DMS53 treated with DMSO at 0.1 percent for 48 hours (cell line): ENCODE measurements at regions not wholly inside any gene's neighbourhood (a gene's known extent, or its start where the extent isn't known, plus 50 kb on each side); places are given as distances from the start of the nearest gene placed in this dataset.
A peak's percentile ranks its signal among the peaks of the same experiment; 100 is the strongest.

Experiments used
- DNase-seq: peaks from one replicate; lab custom pipeline; 2025; ENCODE audit not compliant: unreplicated experiment; lab: John Stamatoyannopoulos, UW

DNA sequence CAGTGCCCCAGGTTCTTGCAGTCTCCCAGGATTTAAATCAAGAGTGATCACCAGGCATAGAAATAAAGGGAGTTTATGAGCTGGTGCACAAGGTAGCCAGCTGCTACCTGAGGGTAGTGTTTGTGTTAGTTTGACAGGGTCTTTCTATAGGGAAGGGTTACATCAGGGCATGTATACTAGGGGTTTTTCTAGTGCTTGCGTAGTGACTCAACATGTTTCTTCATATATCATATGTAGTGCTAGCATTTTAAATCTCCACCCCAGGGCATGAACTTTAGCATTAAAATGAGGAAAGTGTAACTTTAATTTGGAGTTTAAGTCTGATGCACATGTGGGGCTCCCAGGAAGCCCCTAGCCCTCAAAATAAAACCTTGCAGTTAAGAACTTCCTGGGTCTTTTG, 86.5 kb upstream of the TNR start:
- no peak for DNase-seq

DNA sequence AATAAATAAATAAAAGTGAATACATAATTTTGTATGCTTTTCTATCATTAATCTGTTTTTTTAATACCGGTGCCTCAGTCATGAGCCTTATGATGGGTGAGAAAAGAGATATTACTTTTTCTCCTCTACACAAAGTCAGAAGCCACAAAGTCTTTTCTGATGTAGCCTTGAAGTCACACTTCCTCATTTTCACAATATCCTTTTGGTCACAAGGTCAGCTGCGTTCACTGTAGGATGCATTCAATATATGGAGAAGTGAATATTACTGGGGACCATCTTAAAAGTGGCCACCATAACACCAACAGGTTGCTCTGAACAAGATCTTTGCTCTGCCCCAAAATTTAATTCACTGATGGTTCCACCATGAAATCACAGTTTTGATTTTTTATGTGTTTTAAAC, 83.3 kb upstream of the TNR start:
- no peak for DNase-seq

DNA sequence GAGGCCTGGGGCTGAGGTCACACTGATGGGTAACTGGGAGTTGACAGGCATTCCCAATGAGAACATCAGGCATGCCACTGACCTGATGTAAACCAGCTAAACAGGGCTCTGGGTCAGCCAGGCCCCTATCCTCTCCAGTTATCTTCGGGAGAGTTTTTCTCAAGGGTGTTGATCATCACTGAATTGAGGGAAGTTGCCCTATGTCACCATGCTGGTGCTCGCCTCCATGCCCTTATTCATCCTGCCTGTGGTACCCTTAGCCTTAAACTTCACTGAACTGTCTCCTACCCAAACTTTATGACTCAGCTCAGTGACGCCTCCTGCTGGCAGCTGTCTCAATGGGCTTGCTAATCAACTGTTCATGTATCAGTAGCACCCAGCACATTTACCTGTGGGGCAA, 80.7 kb upstream of the TNR start:
- no peak for DNase-seq

DNA sequence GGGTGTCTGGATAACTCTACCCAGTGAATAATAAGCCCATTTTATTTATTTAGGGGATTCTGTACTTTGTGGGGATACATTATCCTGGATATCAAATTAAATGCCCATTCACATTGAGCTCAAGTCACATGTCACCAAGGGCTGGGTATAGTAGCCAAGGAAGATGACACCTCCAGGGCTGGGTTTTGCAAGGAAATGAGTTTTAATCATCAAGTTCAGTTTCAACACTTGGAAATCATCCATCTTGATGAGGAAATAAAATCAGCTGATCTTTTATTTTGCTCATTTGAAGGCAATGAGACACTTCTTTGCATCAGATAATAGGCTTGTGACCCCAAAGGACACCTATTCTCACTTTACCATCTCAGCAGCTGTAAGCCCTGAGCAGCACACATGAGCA, 80.0 kb upstream of the TNR start:
- no peak for DNase-seq

GRCh38 chr1:175822580-175822979, 79.2 kb upstream of the TNR start:
- DNase-seq, result no peak

DNA sequence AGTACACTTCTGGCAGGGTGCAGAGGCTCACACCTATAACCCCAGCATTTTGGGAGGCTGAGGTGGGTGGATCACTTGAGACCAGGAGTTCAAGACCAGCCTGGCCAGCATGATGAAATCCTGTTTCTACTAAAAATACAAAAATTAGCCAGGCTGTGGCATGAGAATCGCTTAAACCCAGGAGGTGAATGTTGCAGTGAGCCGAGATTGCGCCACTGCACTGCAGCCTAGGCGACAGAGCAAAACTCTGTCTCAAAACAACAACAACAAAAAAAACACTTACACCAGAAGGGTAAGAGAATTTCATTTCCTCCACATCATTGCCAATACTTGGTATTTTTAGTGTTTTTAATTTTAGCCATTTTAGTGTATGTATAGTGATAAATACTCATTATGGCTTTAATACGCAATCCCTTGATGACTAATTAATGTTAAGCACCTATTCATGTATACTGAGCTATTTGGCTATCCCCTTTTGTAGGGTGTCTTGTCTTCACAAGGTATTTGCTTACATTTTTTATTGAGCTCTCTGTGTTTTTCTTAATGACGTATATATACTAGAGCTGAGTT, 77.1 kb upstream of the TNR start:
- DNase-seq, result no peak

GRCh38 chr1:175818929-175819328, 75.5 kb upstream of the TNR start:
- peak; percentile 42 for DNase-seq

GRCh38 chr1:175817445-175817844, 74.0 kb upstream of the TNR start:
- no peak for DNase-seq

GRCh38 chr1:175814885-175815284, 71.5 kb upstream of the TNR start:
- no peak for DNase-seq

DNA sequence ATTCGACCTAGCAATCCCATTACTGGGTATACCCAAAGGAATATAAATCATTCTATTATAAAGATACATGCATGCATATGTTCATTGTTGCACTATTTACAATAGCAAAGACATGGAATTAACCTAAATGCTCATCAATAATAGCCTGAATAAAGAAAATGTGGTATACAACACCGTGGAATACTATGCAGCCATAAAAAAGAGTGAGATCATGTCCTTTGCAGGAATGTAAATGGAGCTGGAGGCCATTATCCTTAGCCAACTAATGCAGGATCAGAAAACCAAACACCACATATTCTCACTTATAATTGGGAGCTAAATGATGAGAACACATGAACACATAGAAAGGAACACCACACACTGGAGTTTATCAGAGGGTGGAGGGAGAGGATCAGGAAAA, 69.5 kb upstream of the TNR start:
- DNase-seq, result no peak

GRCh38 chr1:175810305-175810704, 66.9 kb upstream of the TNR start:
- DNase-seq, result no peak

GRCh38 chr1:175808999-175809398, 65.6 kb upstream of the TNR start:
- DNase-seq, result no peak

DNA sequence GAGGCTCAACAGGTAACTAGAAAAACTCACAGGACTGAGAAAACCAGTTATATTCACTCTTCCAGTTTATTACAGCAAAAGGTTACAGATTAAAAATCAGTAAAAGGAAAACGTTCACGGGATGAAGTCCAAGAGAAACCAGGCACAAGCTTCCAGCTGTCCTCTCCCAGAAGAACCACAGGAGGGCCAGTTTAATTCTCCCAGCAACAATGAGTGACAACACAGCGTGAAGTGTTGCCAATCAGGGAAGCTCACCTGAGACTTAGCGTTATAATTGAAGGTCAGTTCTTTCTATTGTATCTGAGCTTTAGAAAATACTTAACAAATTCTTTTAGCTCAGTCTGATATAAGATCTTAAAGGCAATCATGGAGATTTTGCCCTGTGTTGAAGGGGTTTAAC, 65.2 kb upstream of the TNR start:
- no peak for DNase-seq

DNA sequence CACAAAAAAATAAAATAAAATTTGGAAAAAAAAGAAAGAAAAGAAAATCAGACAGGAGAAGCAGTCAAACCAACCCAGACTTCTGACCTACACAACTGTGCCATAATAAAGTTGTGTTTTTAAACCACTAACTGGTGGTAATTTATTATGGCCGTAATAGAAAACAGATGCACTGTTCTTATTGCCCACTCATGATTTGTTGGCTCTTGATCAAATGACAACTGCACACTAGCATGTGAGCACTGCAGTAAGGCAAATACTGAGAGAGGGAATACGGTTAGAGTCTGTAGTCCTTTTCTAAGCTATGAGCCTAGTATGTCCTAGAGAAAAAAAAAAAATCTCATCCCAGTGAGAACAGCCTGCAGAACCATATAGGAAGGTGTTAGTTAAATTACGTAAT, 61.2 kb upstream of the TNR start:
- no peak for DNase-seq

- DNase-seq, result no peak
Measured at GRCh38 chr1:175803413-175803812, 60.0 kb upstream of the TNR start.

DNA sequence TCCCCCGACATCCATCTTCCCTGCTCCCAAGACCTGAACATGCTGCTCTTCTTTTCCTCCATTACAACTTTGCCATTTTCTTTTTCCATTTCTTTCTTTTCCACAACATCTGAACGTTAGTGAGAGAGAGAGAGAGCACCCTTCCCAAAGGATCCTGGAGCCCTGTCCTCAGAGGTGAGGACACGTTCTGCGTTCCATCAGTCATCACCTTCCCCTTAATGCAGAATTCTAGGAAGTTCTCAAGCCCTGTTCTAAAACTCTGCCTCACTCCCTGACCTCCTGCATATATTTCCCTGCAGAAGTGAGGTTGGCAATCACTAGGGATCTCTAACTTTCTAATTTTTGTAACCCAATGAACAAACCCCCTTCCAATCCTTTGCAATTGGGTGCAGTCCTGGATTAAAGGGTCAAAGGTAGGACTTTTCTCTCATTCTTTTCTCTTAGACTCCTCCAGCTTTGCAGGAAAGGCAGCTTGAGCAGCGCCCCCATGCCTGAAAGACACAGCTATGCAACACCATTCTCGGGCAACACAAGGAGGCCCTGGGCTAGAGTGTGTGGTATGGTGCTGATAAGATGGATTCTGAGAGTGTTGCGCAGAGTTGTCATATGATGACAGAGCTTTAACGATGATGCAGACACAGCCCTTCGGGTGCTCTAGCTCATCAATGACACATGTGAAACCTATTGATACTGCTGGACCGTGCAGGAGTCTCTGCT, 59.2 kb upstream of the TNR start:
- no peak for DNase-seq

- no peak for DNase-seq
Measured at GRCh38 chr1:175801979-175802378, 58.6 kb upstream of the TNR start.

- DNase-seq, result no peak
Measured at GRCh38 chr1:175797576-175797975, 54.2 kb upstream of the TNR start.

DNA sequence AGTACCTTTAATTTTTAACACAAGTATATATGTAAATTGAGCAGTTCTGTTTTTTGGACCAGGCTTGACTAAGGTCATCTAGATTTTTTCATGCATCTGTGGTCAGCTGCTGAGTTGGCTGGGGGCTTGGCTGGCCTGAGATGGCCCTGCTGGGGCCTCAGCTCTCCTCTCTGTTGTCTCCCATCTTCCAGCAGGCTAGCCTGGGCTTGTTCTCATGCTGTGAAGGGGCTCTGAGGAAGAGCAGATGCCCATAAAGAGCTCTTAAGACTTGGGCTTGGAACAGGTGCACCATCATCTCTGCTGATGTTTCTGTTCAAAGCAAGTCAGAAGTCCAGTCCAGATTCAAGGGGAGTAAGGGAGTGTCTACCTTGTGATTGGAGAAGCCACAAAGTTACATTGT, 51.2 kb upstream of the TNR start:
- DNase-seq, result no peak

GRCh38 chr1:175793617-175794016, 50.2 kb upstream of the TNR start:
- no peak for DNase-seq
